ENCODE measurements at regions not wholly inside any gene's neighbourhood (a gene's known extent, or its start where the extent isn't known, plus 50 kb on each side); places are given as distances from the start of the nearest gene placed in this dataset.

- TF ChIP-seq EMX1 (CRISPR knock-in tag; IDR thresholded peaks at IDR 0.05) (no peak), E2F4 (CRISPR knock-in tag; IDR thresholded peaks at IDR 0.05; ENCODE audit: borderline replicate concordance, low read depth) (no peak)
- TF ChIP-seq, protein P1, sequence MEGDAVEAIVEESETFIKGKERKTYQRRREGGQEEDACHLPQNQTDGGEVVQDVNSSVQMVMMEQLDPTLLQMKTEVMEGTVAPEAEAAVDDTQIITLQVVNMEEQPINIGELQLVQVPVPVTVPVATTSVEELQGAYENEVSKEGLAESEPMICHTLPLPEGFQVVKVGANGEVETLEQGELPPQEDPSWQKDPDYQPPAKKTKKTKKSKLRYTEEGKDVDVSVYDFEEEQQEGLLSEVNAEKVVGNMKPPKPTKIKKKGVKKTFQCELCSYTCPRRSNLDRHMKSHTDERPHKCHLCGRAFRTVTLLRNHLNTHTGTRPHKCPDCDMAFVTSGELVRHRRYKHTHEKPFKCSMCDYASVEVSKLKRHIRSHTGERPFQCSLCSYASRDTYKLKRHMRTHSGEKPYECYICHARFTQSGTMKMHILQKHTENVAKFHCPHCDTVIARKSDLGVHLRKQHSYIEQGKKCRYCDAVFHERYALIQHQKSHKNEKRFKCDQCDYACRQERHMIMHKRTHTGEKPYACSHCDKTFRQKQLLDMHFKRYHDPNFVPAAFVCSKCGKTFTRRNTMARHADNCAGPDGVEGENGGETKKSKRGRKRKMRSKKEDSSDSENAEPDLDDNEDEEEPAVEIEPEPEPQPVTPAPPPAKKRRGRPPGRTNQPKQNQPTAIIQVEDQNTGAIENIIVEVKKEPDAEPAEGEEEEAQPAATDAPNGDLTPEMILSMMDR (IDR thresholded peaks at IDR 0.05), result no peak
Measured at GRCh38 chr7:27462575-27463270, 200.0 kb downstream of the HIBADH start.

Data from WTC11 (cell line).